COR-L47 (cell line): ENCODE measurements at regions not wholly inside any gene's neighbourhood (a gene's known extent, or its start where the extent isn't known, plus 50 kb on each side); places are given as distances from the start of the nearest gene placed in this dataset.

Source experiments
- DNase-seq: peaks from one replicate; lab custom pipeline; 2025; lab: John Stamatoyannopoulos, UW

DNA sequence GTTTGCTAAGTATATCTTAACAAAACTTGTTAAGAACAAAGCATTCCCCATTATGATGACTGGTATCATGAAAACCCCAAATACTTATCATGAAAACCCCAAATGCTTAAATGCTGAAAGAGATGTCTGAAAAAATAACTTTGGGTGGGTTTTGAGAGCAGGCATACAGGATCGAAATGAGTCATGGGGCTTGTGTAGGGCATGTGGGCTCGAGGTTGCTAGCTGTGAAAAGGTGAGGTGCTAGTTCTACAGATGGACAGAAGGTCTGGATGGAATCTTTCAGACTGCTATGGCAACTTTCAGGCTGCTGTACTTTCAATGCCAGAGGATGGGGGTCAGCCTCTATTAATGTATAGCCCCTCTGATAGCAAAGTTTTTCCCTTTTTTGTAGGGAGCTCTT, 167.8 kb upstream of the MDGA2 start:
- no peak for DNase-seq

DNA sequence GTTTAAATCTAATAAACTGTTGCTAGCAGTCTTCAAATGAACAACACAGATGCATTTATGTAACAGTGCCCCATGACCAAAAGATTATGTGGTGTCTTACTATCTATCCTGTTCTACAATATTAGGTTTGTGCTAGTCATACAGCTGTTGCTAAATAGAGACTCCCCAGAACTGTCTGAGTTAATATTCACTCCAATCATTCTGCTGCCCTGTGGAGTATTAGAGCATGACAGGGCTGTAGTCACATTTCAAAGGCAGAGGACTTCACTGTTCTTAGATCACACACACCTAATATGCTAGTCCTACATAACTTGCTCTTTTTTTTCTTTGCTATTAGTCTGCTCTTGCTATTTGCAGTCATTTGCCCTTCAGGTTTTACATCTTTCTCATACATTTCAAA, 157.6 kb upstream of the MDGA2 start:
- DNase-seq: no peak

DNA sequence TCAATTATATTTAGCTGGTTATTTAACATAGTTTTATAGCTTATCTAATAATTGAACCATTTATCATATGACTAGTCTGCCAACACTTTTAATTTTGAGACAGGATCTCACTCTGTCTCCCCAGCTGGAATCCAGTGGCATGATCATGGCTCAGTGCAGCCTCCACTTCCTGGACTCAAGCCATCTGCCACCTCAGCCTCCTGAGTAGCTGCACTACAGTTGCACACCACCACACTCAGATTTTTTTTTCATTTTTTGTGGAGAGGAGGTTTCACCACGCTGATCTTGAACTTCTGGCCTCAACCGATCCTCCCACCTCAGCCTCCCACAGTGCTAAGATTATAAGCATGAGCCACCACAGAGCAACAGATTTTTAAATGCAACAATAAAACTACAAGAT, 151.4 kb upstream of the MDGA2 start:
- no peak for DNase-seq

DNA sequence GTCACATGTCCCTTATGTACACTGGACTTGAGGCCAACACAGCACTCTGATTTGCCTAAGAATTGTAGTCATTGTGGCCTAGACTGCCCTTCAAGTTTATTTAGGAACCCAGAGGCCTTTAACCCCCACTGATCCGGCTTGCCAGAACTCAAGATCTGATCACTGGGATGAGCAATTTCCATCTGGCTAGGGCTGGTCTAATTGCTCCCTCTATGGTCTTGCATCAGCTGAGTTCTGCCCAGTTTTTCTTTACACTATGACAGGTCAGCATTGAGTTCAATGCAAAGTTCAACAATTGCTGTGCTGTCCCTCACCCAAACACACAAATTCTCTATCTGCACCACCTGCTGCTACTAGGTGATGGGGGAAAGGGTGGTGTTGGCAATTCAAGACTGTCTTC, 146.9 kb upstream of the MDGA2 start:
- DNase-seq: no peak

DNA sequence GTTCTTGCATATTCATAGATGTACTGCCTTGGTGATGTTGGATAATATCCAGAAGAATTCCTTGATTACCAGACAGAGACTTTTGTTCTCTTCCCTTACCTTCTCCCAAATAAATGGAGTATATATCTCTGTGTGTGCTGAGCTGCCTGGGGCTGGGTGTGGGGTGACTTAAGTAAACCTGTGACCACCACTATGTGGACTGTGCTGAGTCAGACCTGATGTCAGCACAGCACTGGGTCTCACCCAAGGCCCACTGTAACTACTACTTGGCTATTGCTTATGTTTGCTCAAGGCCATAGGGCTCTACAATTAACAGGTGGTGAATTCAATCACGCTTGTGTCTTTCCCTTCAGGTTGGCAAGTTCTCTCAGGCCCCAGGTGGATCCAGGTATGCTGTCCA, 145.7 kb upstream of the MDGA2 start:
- no peak for DNase-seq

DNA sequence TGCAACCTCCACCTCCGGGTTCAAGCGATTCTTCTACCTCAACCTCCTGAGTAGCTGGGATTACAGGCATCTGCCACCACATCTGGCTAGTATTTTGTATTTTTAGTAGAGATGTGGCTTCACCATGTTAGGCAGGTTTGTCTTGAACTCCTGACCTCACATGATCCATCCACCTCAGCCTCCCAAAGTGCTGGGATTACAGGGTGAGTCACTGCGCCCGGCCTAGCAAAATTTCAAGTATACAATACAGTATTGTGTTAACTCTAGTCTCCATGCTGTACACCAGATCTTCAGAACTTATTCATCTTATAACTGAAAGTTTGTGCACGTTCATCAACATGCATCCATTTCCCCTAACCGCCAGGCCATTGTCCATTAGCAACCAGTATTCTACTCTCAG, 115.1 kb upstream of the MDGA2 start:
- DNase-seq: no peak

DNA sequence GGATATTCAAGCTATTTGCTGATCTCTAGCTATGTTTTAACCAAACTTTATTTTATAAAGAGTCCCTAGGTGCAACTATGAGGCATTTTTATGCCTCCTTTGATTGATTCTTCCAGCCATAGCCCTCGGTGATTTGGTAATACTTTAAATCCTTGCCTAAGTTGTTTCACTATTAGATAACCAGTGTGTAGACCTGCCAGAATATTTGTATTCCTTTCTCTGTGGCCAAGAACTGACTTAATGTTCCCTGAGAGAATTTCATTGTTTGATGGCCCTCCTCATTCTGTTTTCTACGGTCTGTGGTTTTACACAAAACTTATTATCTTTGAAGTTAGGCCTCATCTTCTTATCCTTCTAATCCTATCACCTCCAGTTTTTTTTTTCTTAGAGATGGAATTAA, 109.7 kb upstream of the MDGA2 start:
- no peak for DNase-seq

DNA sequence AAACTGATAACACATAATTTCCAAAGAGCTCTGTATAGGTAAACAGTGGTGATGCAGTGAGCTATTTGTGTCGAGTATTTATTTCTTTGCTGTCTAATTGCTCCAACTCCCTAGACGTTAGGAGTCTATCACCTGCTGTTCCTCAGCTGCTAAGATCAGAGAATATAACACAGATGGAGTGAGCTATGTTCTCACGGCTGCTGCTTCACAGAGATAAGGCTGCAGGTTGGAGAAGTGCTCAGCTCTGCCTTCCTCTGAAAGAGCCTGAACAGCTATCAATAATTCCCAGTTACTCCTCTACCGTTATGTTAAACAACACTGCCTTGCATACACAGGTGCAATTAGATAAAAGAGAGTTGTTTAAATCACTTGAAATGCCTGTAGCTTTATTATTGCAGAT, 103.2 kb upstream of the MDGA2 start:
- no peak for DNase-seq

DNA sequence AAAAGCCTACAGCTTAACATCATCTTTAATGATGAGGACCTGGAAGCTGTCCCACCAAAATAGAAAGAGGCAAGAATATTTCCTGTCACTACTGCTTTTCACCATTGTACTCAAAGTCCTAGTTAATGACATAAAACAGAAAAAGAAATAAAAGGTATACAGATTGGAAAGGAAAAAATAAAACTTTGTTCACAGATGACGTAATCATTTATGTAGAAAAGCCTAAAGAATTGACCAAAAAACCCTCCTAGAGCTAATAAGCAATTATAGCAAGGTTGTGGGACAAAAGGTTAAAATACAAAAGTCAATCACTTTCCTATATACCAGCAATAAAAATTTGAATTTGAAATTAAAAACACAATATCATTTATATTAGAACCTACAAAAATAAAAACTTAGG, 97.2 kb upstream of the MDGA2 start:
- DNase-seq: no peak

DNA sequence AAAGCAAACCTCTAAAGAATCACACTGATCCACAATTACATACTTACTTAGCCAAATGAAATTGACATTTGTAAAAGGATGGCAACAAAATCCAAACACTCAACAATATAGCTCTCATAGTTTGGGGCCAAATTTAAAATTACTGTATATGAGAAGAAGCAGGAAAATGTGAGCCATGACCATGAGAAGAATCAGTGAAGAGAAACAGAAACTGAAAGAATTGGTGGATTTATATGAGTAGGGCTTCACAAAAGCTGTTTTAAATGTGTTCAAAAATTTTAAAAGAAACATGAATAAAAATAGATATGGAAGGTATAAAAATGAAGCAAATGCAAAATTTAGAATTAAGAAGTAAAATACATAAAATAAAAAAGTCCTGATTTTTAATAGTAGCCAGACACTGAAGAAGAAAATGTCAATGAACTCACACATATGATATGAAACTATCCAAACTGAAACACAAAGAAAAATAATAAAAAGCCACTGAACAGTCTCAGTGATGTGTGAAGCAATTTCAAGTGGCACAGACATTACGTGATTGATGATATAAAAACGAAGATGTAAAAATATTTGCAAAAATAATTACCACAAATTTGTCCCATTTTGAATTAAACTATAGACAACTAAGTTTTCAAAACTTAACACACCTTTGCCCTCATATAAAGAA, 87.9 kb upstream of the MDGA2 start:
- DNase-seq: no peak

DNA sequence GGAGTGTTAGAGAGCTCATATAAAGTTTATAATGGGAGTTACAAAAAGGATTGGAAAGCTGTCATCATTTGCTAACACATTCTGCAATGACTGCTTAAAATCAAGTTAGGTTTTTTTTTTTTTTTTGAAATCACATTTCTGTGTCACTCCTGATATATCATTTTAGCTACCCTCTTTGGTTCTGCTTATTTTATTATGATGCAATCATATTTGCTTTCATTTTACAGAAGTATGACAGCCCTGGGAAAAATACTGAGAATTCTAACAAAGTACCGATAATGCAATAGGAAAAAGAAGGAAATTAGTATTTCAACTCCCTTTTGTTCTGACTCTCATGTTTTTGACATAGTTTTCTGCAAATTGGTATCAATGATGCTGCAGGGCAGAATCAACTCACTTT, 71.6 kb upstream of the MDGA2 start:
- DNase-seq: no peak

DNA sequence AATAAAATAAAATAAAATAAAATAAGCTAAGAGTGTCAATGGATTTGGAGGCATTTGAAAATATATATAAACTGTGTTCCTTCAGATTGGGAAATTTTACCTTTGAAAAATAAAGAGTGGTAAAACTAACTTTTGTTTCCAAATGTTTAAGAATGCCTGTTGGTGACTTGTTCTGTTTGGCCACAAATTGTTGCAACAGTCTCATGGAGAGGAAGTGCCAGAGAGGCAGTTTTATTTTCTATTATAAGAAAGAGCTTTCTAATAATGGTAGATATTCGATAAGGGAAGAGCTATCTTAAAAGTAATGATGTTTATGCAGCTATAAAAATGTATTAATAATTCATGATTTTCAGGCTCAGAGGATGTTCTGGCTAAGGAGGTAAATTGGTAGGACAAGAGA, 68.8 kb upstream of the MDGA2 start:
- DNase-seq: no peak

DNA sequence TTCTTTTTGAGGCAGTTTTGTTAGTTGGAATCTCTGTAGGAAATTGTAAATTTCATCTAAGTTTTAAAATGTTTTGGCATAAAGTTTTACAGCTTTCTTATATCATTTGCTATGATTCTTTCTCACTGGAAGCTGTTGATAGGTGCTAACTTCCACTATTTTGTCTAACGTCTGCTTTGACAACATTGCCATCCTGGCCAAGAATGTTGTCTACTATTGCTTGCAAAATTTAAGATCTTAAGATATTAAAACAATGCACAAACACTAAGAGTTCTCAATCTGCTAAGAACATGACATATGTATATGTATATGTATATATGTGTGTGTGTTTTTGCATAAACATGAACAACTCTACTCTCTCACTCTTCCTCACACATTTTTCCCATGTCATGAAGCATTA, 64.1 kb upstream of the MDGA2 start:
- DNase-seq: no peak

DNA sequence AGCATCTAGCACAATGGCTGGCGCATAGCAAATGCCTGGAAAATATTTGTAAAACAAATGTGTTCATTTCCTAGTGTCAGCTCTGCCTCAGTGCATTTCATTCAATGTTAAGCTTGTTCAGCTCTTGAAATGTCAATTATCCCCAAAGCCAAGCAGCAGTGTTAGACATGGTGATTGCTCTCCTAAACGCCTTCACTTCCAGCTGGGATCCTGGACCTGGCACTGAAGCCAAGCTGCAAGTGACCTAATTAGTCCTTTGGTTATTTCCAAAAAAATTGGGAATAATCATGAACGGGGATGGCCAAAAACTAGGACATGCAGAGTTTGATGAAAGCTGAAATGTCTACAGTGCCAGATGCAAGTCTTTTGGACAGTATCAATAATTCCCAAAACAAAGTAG, 54.9 kb upstream of the MDGA2 start:
- no peak for DNase-seq
